ENCODE measurements at regions not wholly inside any gene's neighbourhood (a gene's known extent, or its start where the extent isn't known, plus 50 kb on each side); places are given as distances from the start of the nearest gene placed in this dataset.
"Not testable (repeated sequence)": the region's sequence is repeated elsewhere in the genome, so short reads cannot be mapped to it uniquely, and the experiment has no call there.

DNA sequence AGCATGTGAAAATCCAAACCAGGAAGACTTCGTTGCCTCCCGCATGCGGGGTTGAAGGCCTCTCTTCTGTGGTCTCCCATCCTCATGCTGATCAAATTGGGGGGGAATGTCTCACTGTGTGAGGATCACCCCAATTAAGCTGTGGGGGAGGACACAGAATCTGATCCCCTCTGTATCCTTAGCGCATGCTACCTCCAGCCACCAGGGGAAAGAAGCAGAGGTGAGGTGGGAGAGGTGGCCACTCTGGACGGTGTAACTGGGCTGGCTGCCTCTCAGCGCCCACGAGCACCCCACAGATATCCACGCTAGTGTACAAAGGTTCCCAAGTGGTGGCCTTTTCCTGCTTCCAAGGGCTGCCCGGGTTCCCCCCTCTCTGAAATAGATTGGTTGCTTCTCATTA lies 177.6 kb upstream of the PLGLB1 start:
- not testable (repeated sequence) for DNase-seq

DNA sequence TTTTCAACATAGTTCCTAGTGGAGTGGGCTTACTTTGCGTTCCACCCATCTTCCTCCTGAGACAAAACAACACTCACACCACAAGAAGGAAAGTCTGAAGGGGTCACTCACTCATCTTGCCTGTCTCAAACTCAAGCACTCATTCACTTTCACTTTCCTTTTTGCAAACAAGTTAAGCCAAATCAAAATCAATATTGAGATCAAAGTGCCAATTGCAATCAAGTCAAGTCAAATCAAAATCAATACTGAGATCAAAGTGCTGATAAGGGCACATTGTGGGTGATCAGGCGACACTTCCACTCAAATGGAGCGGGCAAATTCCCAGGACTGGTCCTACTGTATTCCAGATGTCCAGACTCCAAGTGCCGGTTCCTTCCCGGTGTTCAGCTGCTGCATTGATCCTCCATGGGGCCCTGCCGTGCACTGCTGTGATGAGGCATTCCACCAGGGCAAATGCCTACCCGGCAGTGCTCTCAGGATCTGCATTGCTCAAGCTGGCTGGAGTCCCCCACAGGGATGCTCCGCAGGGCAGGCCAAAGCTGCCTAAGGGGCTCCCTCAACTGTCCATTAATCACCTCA lies 183.0 kb upstream of the PLGLB1 start:
- not testable (repeated sequence) for DNase-seq

- DNase-seq = not testable (repeated sequence)
Observed at GRCh38 chr2:87212938-87213337, 191.3 kb upstream of the PLGLB1 start.

GRCh38 chr2:87217005-87217404 lies 195.4 kb upstream of the PLGLB1 start:
- DNase-seq = not testable (repeated sequence)

DNA sequence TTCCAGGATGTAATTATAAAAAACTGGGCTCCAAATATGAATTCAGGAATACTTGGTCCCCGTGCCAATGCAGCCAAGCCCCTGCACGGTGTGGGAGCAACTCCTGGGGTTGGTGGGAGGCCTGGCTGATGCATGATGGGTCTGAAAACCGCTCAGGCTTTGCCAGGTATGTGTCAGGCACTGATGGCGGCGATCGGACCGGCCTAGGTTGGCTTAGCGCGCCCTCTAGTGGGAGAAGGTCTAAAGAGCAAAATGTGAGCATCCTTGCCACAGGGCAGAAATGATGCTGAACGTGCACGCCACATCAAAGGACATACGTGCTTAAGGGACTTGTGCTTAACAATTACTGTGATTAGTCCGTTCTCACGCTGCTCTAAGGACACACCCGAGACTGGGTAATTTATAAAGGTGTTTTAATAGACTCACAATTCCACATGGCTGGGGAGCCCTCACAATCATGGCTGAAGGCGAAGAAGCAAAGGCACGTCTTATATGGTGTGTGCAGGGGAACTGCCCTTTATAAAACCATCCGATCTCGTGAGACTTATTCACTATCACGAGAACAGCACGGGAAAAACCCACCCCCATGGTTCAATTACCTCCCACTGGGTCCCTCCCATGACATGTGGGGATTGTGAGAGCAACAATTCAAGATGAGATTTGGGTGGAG lies 196.2 kb upstream of the PLGLB1 start:
- peak; percentile 25 for DNase-seq

DNA sequence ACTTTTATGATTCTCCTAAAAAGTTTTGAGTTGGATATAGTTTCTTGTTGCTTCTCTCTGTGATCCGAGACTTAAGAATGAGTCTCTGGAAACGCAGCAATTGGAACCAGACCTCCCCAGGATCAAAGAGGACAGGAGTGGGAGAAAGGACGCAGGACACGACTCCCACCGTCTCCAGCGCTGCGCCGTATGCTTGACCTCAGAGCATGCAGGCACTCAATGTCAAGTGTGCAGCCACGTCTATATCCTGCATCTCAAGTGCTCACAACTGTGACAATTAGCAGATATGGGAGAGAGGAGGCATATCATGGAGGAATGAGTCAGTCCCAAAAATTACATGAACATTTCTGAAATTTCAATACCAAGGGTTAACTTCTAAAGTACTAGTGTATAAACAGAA lies 199.0 kb upstream of the PLGLB1 start:
- not testable (repeated sequence) for DNase-seq

DNA sequence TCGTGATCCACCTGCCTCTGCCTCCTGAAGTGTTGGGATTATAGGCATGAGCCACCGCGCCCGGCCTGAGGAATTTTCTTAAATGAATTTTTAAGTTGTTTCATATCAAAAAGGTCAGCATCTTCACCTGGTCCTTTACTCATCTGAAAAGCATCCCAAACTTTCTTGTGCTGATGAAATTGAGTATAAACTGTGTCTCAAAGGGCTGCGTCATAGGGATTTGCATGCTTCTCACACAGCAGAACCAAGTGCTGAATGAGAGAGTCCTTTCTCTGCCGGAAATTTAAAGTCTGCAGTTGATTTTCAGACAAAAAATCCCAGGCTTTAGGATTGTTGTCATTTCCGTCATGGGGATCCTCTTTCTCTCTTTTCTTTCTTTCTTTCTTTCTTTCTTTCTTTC lies 200.5 kb upstream of the PLGLB1 start:
- not testable (repeated sequence) for DNase-seq

DNA sequence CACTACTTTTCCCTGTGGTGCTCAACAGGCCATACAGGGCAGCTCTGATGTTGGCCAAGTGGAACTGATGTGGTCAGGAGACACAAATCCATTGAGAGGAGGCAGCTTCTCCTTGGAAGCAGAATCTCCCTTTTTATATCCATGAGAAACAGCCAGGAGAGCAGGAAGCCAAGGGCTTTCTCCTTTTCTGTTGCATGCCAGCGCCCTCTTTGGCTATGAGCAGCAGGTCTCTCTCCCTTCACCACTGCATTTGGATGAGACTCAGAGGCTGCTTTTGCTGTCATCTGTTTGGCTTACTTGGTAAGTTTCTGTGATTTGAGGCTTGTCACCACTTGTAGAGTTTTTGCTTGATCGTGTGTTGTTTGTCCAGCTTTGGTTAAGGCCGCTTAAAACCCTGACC lies 202.2 kb upstream of the PLGLB1 start:
- DNase-seq = not testable (repeated sequence)

DNA sequence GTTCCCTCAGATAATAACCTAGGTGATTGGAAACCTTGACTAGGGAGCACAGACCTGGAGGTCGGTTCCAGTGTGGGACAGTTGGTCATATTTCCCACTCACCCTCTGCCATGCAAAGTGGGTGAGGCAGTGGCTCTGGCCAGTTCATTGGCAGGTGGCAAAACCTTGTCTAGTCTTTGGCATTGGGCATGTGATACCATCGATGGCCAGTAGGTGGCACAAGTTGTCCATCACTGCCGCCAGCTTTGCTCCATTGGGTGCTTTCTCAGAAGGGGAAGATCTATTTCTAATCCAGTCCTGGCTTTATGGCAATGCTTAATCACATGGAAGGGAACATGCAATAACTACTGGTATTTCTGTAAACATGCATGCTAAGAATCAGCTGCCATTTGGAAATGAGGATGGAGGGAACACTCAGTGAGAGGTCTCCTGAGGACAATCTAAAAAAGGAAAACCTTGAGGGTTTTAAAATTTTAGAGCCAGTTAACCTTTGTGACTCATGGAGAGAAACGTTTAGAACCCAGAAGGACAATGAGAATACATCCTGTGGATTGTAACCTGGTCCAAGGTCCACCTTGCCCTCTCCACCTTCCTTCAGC lies 207.5 kb upstream of the PLGLB1 start:
- DNase-seq = not testable (repeated sequence)

DNA sequence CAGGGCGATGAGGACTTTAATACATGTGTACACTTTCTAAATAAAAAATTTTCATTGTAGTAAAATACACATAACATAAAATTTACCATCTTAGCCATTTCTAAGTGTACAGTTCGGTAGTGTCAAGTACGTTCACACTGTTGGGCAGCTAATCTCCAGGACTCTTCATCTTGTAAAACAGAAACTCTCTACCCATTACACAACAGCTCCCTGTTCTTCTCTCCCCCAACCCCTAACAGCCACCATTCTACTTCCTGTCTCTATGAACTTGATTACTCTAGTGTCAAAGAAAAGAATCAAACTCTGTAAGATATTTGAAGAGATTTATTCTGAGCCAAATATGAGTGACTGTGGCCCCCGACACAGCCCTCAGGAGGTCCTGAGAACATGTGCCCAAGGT lies 208.3 kb upstream of the PLGLB1 start:
- not testable (repeated sequence) for DNase-seq

- not testable (repeated sequence) for DNase-seq
Observed at GRCh38 chr2:87235333-87235981, 213.8 kb upstream of the PLGLB1 start.

- DNase-seq = not testable (repeated sequence)
Observed at GRCh38 chr2:87237570-87238336, 216.1 kb upstream of the PLGLB1 start.

GRCh38 chr2:87239558-87240215 lies 218.0 kb upstream of the PLGLB1 start:
- not testable (repeated sequence) for DNase-seq

GRCh38 chr2:87246066-87246717 lies 224.5 kb upstream of the PLGLB1 start:
- DNase-seq = not testable (repeated sequence)

- DNase-seq = not testable (repeated sequence)
Observed at GRCh38 chr2:87252046-87252445, 230.4 kb upstream of the PLGLB1 start.

DNA sequence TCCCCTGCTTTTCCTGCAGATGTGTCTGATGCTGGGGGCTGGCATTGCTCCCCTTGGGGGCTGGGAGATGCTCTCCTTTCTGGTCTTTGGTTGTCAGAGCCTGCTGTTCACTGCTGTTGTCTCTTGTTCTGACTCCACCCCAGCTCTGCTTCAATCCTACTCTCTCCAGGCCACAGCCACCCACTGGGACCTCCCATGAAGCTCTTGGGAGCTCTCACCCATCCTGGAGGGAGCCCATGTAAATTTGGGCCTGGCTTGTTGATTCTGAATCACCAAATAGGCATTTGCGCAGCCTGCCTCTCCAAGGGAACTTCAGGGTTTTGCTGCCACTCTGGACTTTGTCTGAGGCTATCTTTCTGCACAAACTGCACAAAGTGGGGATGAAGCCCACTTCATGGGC lies 232.9 kb upstream of the PLGLB1 start:
- DNase-seq = not testable (repeated sequence)

- DNase-seq = peak; percentile 16
Observed at GRCh38 chr2:87255410-87255809, 233.8 kb upstream of the PLGLB1 start.

- DNase-seq = not testable (repeated sequence)
Observed at GRCh38 chr2:87258887-87259286, 237.2 kb upstream of the PLGLB1 start.

- not testable (repeated sequence) for DNase-seq
Observed at GRCh38 chr2:87262184-87262702, 240.6 kb upstream of the PLGLB1 start.

DNA sequence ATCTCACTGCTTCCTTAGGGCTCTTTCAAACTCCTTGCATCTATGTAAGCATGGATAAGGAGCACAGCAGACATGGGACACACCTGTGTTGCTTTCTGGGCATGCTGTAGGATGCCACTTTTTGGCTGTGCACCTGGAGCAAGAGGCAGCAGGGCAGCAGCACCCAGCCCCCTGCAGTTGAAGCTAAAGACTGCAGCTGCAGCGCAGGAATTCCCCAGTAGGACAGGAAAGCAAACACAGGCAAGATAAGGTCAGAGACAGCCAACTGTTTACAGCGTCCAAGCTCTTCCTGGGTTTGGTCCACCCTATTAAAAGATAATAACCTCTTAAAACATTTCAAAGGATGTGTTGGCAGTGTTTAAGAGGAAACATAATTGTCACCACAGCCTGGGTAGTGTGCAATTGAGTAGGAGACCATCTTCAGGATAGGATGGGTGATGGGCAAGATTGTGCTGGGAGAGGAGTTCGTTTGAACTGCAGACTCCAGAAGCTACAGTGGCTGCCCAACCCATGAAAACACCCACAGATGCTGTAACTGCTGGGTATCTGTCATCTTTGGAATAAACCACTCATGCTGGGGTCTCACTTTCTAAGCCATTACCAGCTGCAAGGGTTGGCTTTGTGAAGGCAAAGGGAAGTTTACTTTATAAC lies 242.3 kb upstream of the PLGLB1 start:
- not testable (repeated sequence) for DNase-seq

DNA sequence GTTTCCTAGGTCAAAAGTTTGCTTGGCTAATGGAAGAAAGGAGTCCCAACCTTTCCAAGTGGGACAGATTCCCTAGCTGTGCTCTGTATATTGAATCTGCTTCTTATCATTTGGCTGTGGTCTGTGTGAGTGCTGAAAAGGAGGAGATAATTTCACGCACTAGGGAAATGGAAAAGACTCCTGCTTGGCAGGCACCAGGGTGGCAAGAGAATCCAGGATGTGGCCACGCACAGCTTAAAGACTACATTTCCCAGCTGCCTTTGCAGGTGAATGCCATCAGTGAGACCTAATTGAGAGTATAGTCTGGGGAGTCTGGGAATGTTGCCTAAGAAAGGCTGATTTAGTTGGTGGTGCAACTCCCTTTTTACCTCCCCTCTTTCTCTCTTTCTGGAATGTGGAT lies 253.5 kb upstream of the PLGLB1 start:
- not testable (repeated sequence) for DNase-seq

All from CD4-positive, alpha-beta T cell treated with Interleukin-10 for 1 hour (primary cell).